GM23248 (cell line): ENCODE measurements at regions not wholly inside any gene's neighbourhood (a gene's known extent, or its start where the extent isn't known, plus 50 kb on each side); places are given as distances from the start of the nearest gene placed in this dataset.
A peak's percentile ranks its signal among the peaks of the same experiment; 100 is the strongest.

Experiments
- DNase-seq: peaks from one replicate; pipeline ENCODE4 v3.0.0-alpha.2; 2015
- H2AFZ ChIP-seq: fragments of 200-600 bp; sonication (generic); 2 replicates; pipeline ENCODE4 v1.6.1; 2016; ENCODE audit warnings: antibody characterized with exemption
- H3F3A ChIP-seq: fragments of 200-600 bp; sonication (generic); 2 replicates; pipeline ENCODE4 v1.6.1; 2016; ENCODE audit warnings: mild to moderate bottlenecking, antibody characterized with exemption, mixed run types; ENCODE audit not compliant: insufficient read depth
- H3K27ac ChIP-seq: fragments of 200-600 bp; sonication (generic); 2 replicates; pipeline ENCODE4 v1.5.1; 2016; ENCODE audit warnings: mild to moderate bottlenecking
- H3K27me3 ChIP-seq: fragments of 200-600 bp; sonication (generic); replicated peaks from 2 replicates; pipeline ENCODE4 v1.6.1; 2016; ENCODE audit warnings: mild to moderate bottlenecking; ENCODE audit not compliant: insufficient read depth
- H3K36me3 ChIP-seq: fragments of 200-600 bp; sonication (generic); 2 replicates; pipeline ENCODE4 v1.6.1; 2016; ENCODE audit warnings: low read depth, mild to moderate bottlenecking
- H3K4me1 ChIP-seq: fragments of 200-600 bp; sonication (generic); 2 replicates; pipeline ENCODE4 v1.6.1; 2016; ENCODE audit warnings: mild to moderate bottlenecking; ENCODE audit not compliant: insufficient read depth
- H3K4me2 ChIP-seq: fragments of 200-600 bp; sonication (generic); one replicate; pipeline ENCODE4 v1.6.1; 2016; ENCODE audit warnings: mild to moderate bottlenecking; ENCODE audit not compliant: unreplicated experiment
- H3K4me3 ChIP-seq: fragments of 200-600 bp; sonication (generic); 2 replicates; pipeline ENCODE4 v1.5.1; 2016; ENCODE audit warnings: mild to moderate bottlenecking
- H3K79me2 ChIP-seq: fragments of 200-600 bp; sonication (generic); 2 replicates; pipeline ENCODE4 v1.6.1; 2016; ENCODE audit warnings: mild to moderate bottlenecking; ENCODE audit not compliant: insufficient read depth
- H3K9ac ChIP-seq: fragments of 200-600 bp; sonication (generic); 2 replicates; pipeline ENCODE4 v1.6.1; 2016; ENCODE audit warnings: mild to moderate bottlenecking
- H3K9me2 ChIP-seq: fragments of 200-600 bp; sonication (generic); 2 replicates; pipeline ENCODE4 v1.6.1; 2016; ENCODE audit warnings: mixed run types, mild to moderate bottlenecking, moderate library complexity; ENCODE audit not compliant: insufficient read depth
- H3K9me3 ChIP-seq: fragments of 200-600 bp; sonication (generic); one replicate; pipeline ENCODE4 v1.6.1; 2017; ENCODE audit warnings: low read depth
- H4K20me1 ChIP-seq: fragments of 200-600 bp; sonication (generic); 2 replicates; pipeline ENCODE4 v1.6.0; 2016; ENCODE audit not compliant: insufficient read depth
- EZH2 ChIP-seq: fragments of 200-600 bp; sonication (generic); IDR thresholded peaks from 2 replicates; pipeline ENCODE4 v1.6.1; 2018; ENCODE audit warnings: antibody characterized with exemption, mild to moderate bottlenecking; ENCODE audit not compliant: insufficient read depth, poor library complexity, severe bottlenecking
- EZH2phosphoT487 ChIP-seq: fragments of 200-600 bp; sonication (generic); IDR thresholded peaks from 2 replicates; pipeline ENCODE4 v1.6.1; 2018; ENCODE audit warnings: antibody characterized with exemption, moderate library complexity, mild to moderate bottlenecking, low read depth; ENCODE audit not compliant: insufficient read depth
- WGBS, 2 experiments: methylation state at CpG; one replicate each; pipeline ENCODE4 v1.1.6; 2015 to 2017; ENCODE audit warnings: low lambda C conversion rate in 2 of 2, low coverage in 1 of 2; ENCODE audit errors: missing lambda C conversion rate in 2 of 2; 5-methylcytosine and 5-hydroxymethylcytosine counted together
- in situ Hi-C: fragments of 300-500 bp; cut with MboI; formaldehyde crosslinking; loops from 2 replicates; pipeline ENCODE4 v1.15.0; 2020

- Histone ChIP-seq H3K9ac (no peak overlapping the region), H3K4me3 (no peak overlapping the region), H3K4me2 (no peak overlapping the region), H3K36me3 (no peaks in the 10 kb centered on the region), H3K9me2 (no peaks in the 10 kb centered on the region), H2AFZ (no peak overlapping the region), H3K27me3 (no peaks in the 10 kb centered on the region), H4K20me1 (no peaks in the 10 kb centered on the region), H3K4me1 (peaks cover 10% of the 10 kb centered on the region), H3K27ac (no peak overlapping the region), H3K9me3 (no peaks in the 10 kb centered on the region), H3K79me2 (no peaks in the 10 kb centered on the region), H3F3A (peaks cover 8% of the 10 kb centered on the region; the same call in 1 of the 2 replicates)
- in situ Hi-C loops, result no loop called here
- 91 to 92% methylated on average over 6 of the region's 6 CpGs for WGBS, 2 experiments
- no peak for TF ChIP-seq EZH2
- TF ChIP-seq EZH2phosphoT487, result no peak
- DNase-seq, result no peak
These were observed 200.9 kb upstream of the SLIT2 start for GRCh38 chr4:20050768-20051167.

DNA sequence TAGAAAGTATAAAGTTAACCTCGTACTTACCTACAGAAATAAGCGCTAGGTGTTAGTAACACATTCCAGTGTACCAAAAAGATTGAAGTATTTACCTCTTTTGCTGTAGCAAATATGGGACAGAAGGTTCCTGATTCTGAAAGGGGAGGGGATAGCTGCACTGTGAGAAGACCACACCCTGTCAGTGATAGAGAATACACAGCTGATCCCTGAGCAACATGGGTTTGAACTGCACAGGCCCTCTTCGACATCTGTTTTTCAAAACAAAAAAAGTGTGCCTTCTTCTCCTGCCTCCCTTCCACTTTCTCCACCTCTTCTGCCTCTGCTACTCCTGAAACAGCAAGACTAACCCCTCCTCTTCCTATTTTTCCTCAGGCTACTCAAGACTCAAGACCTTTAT, 201.8 kb upstream of the SLIT2 start:
- no peak for DNase-seq
- Histone ChIP-seq H3K9me2 (no peaks in the 10 kb centered on the region), H3K79me2 (no peaks in the 10 kb centered on the region), H3K27me3 (no peaks in the 10 kb centered on the region), H3K4me3 (no peak overlapping the region), H3K9me3 (no peaks in the 10 kb centered on the region), H3F3A (peaks cover 10% of the 10 kb centered on the region; the same call in 1 of the 2 replicates), H3K9ac (no peak overlapping the region), H3K36me3 (no peaks in the 10 kb centered on the region), H3K4me2 (no peak overlapping the region), H3K27ac (no peak overlapping the region), H2AFZ (no peak overlapping the region), H4K20me1 (no peaks in the 10 kb centered on the region), H3K4me1 (peaks cover 13% of the 10 kb centered on the region)
- 65 to 66% methylated on average over 3 of the region's 3 CpGs for WGBS, 2 experiments
- in situ Hi-C loops, result no loop called here
- no peak for TF ChIP-seq EZH2phosphoT487
- no peak for TF ChIP-seq EZH2

DNA sequence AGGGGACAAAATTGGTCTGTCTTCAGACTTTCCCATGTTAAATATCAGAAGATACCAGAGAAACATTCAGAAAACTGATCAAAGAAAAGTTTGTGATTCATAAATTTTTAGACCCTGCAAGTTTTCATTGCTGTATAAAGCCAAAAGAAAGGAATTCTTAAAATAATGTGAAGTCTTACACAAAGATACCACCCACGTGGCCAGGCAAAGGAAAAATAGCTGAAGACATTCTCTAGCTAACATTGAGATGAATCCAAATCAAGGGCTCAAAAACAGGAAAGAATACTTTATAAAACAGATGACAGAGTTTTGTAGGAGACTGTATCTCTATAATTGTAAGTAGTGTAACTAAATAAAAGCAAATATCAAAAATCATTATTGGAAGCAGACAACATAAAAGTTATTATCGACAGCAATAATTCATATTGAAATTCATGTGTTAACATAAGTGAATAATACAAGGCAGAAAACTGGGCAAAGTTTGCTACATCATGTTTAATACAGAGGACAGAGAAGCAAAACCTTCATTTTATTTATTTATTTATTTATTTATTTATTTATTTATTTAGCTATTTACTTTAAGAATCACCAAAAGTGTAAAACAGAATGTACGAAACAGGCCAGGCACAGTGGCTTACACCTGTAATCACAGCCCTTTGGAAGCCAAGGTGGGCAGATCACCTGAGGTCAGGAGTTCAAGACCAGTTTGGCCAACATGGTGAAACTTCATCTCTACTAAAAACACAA, 204.6 kb upstream of the SLIT2 start:
- Histone ChIP-seq H3K9me3 (no peaks in the 10 kb centered on the region), H3K4me3 (no peak overlapping the region), H3K4me1 (peaks cover 24% of the 10 kb centered on the region), H3F3A (peaks cover 14% of the 10 kb centered on the region; the same call in 1 of the 2 replicates), H3K9ac (no peak overlapping the region), H4K20me1 (no peaks in the 10 kb centered on the region), H3K27me3 (no peaks in the 10 kb centered on the region), H3K4me2 (peak overlapping the region; percentile 5), H2AFZ (peak overlapping the region; percentile 61), H3K9me2 (no peaks in the 10 kb centered on the region), H3K36me3 (no peaks in the 10 kb centered on the region), H3K79me2 (no peaks in the 10 kb centered on the region), H3K27ac (no peak overlapping the region; the same call in 1 of the 2 replicates)
- no peak for TF ChIP-seq EZH2
- no peak for TF ChIP-seq EZH2phosphoT487
- in situ Hi-C loops, result no loop called here
- peak; percentile 55 for DNase-seq
- 35 to 37% methylated on average over 3 of the region's 3 CpGs for WGBS, 2 experiments

DNA sequence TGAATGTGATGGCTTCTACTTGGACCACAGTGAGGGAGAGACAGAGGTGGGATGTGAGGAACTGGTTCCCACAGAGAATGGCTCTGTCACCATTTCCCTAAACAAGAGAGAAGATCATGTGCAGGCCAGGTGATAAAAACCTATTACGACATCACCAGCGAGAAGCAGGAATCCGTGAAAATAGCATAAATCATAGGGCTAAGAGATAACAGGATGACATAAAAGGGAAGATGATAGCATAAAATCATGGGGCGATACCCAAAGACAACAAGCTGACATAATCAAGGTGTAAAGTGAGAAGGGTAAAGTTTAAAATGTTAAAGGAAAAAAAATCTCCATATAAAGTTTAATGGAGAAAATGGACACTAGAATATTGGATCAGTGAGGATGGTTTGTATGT, 205.5 kb upstream of the SLIT2 start:
- no peak for TF ChIP-seq EZH2
- no peak for TF ChIP-seq EZH2phosphoT487
- no peak overlapping the region for H2AFZ ChIP-seq
- no peak overlapping the region for H3K9ac ChIP-seq
- no peaks in the 10 kb centered on the region for H3K79me2 ChIP-seq
- peaks cover 24% of the 10 kb centered on the region for H3K4me1 ChIP-seq
- H3K4me2 ChIP-seq, result peak overlapping the region; percentile 5
- peaks cover 14% of the 10 kb centered on the region; the same call in 1 of the 2 replicates for H3F3A ChIP-seq
- no peak for DNase-seq
- H3K27me3 ChIP-seq, result no peaks in the 10 kb centered on the region
- H3K9me2 ChIP-seq, result no peaks in the 10 kb centered on the region
- H4K20me1 ChIP-seq, result no peaks in the 10 kb centered on the region
- H3K36me3 ChIP-seq, result no peaks in the 10 kb centered on the region
- 96 to 97% methylated on average over 4 of the region's 4 CpGs for WGBS, 2 experiments
- in situ Hi-C loops, result no loop called here
- H3K9me3 ChIP-seq, result no peaks in the 10 kb centered on the region
- no peak overlapping the region for H3K4me3 ChIP-seq
- no peak overlapping the region for H3K27ac ChIP-seq
